ENCODE measurements at regions not wholly inside any gene's neighbourhood (a gene's known extent, or its start where the extent isn't known, plus 50 kb on each side); places are given as distances from the start of the nearest gene placed in this dataset.

DNA sequence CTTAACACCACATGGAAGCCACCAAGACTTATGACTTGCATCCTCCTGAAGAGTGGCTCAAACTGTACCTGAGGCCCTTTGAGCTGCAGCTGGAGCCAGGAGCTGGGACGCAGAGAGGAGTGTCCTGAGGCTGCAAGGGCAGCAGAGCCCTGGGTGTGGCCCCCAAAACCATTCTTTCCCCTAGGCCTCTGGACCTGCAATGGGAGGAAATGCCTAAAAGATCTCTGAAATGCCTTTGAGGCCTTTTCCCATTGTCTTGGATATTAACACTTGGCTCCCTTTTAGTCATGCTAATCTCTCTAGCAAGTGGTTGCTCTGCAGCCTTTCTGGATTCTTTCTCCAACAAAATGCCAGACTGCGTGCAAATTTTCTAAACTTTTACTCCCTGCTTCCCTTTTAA is 156.1 kb downstream of the SLC38A4 start:
- WGBS, 2 donors = 46 to 77% methylated on average over 2 of the region's 2 CpGs
- DNase-seq = no peak

DNA sequence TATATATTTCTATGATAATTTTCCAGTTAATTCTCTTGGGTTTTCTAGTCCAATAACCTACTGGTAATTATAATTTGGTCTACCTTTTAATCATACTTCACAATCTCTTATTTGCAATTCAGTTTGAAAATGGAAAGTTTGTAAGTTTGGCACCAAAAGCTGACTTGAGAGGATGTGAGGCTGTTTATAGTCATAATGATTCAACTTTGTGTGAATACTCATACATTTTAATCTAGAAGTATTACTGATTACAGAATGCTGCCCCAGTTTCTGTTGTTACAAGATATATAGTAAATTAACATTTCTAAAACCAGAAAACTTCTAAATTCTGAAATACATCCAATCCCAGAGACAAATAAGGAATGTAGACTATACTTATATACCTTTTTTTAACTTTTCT is 158.2 kb downstream of the SLC38A4 start:
- ATAC-seq (ENCODE audit: insufficient read depth, low FRiP score) (no peak), DNase-seq (no peak)
- no peaks in the 10 kb centered on the region for H3K27me3 ChIP-seq (ENCODE audit: control insufficient read depth in 3 of 3, insufficient read depth in 3 of 3, low read length in 2 of 3)
- TF ChIP-seq, protein P1, sequence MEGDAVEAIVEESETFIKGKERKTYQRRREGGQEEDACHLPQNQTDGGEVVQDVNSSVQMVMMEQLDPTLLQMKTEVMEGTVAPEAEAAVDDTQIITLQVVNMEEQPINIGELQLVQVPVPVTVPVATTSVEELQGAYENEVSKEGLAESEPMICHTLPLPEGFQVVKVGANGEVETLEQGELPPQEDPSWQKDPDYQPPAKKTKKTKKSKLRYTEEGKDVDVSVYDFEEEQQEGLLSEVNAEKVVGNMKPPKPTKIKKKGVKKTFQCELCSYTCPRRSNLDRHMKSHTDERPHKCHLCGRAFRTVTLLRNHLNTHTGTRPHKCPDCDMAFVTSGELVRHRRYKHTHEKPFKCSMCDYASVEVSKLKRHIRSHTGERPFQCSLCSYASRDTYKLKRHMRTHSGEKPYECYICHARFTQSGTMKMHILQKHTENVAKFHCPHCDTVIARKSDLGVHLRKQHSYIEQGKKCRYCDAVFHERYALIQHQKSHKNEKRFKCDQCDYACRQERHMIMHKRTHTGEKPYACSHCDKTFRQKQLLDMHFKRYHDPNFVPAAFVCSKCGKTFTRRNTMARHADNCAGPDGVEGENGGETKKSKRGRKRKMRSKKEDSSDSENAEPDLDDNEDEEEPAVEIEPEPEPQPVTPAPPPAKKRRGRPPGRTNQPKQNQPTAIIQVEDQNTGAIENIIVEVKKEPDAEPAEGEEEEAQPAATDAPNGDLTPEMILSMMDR (IDR thresholded peaks at IDR 0.05; ENCODE audit: control extremely low read depth, extremely low read depth) = no peak
- H3K9me3 ChIP-seq (ENCODE audit: control insufficient read depth in 4 of 4, insufficient read depth in 3 of 4, low read length in 3 of 4) = no peaks in the 10 kb centered on the region
- H3K4me3 ChIP-seq = no peak overlapping the region
- no peaks in the 10 kb centered on the region for H3K4me1 ChIP-seq (ENCODE audit: control insufficient read depth in 5 of 5, insufficient read depth in 5 of 5, low read length in 5 of 5)
- no peak overlapping the region for H3K9ac ChIP-seq (ENCODE audit: insufficient read depth in 1 of 2, low read length in 2 of 2)
- H3K27ac ChIP-seq (ENCODE audit: low read depth in 1 of 2, low read length in 1 of 2) = no peak overlapping the region
- no peaks in the 10 kb centered on the region for H3K36me3 ChIP-seq (ENCODE audit: control insufficient read depth in 4 of 4, insufficient read depth in 4 of 4, low read length in 4 of 4)

More for the DNA sequence above, 156.1 kb downstream of the SLC38A4 start:
- Histone ChIP-seq H3K9me3 (ENCODE audit: control insufficient read depth in 4 of 4, insufficient read depth in 3 of 4, low read length in 3 of 4) (no peaks in the 10 kb centered on the region), H3K27ac (ENCODE audit: low read depth in 1 of 2, low read length in 1 of 2) (no peak overlapping the region), H3K9ac (ENCODE audit: insufficient read depth in 1 of 2, low read length in 2 of 2) (no peak overlapping the region), H3K27me3 (ENCODE audit: control insufficient read depth in 3 of 3, insufficient read depth in 3 of 3, low read length in 2 of 3) (no peaks in the 10 kb centered on the region), H3K4me1 (ENCODE audit: control insufficient read depth in 5 of 5, insufficient read depth in 5 of 5, low read length in 5 of 5) (no peaks in the 10 kb centered on the region), H3K4me3 (no peak overlapping the region), H3K36me3 (ENCODE audit: control insufficient read depth in 4 of 4, insufficient read depth in 4 of 4, low read length in 4 of 4) (no peaks in the 10 kb centered on the region)
- no peak for ATAC-seq (ENCODE audit: insufficient read depth, low FRiP score)
- TF ChIP-seq, protein P1 (IDR thresholded peaks at IDR 0.05; ENCODE audit: control extremely low read depth, extremely low read depth) = no peak

DNA sequence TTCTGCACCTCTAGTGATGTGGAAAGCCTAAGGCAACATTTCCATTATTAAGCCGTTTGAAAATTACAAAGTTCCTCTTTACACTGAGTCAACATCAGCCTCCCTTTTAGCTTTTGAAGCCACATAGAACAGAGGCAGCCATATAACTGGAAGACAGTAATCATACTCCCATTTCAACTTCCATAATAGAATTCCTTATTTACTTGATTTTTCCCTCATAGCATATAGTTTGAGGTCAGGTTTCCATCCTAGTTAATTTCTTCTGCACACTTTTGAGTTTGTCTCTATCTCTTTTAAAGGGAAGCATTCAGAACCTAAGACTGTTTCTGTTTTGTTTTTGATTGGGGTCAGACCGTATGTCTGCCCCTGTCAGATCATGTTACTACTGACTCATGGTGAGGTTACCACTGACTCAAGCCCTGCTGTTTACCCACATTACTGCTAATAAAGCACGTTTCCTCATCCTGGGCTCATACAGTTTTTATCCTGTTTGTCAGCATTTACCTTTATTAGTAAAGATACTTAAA is 161.0 kb downstream of the SLC38A4 start:
- Histone ChIP-seq H3K36me3 (ENCODE audit: control insufficient read depth in 4 of 4, insufficient read depth in 4 of 4, low read length in 4 of 4) (no peaks in the 10 kb centered on the region), H3K27ac (ENCODE audit: low read depth in 1 of 2, low read length in 1 of 2) (no peak overlapping the region), H3K4me1 (ENCODE audit: control insufficient read depth in 5 of 5, insufficient read depth in 5 of 5, low read length in 5 of 5) (peaks cover 0 to 15% (median 6%) of the 10 kb centered on the region in 5 donors), H3K27me3 (ENCODE audit: control insufficient read depth in 3 of 3, insufficient read depth in 3 of 3, low read length in 2 of 3) (no peaks in the 10 kb centered on the region), H3K9ac (ENCODE audit: insufficient read depth in 1 of 2, low read length in 2 of 2) (no peak overlapping the region), H3K9me3 (ENCODE audit: control insufficient read depth in 4 of 4, insufficient read depth in 3 of 4, low read length in 3 of 4) (no peaks in the 10 kb centered on the region), H3K4me3 (no peak overlapping the region)
- DNase-seq = no peak
- WGBS, 2 donors = 24 to 31% methylated on average over 3 of the region's 3 CpGs
- TF ChIP-seq, protein P1 (IDR thresholded peaks at IDR 0.05; ENCODE audit: control extremely low read depth, extremely low read depth) = no peak
- ATAC-seq (ENCODE audit: insufficient read depth, low FRiP score) = peak; percentile 46

DNA sequence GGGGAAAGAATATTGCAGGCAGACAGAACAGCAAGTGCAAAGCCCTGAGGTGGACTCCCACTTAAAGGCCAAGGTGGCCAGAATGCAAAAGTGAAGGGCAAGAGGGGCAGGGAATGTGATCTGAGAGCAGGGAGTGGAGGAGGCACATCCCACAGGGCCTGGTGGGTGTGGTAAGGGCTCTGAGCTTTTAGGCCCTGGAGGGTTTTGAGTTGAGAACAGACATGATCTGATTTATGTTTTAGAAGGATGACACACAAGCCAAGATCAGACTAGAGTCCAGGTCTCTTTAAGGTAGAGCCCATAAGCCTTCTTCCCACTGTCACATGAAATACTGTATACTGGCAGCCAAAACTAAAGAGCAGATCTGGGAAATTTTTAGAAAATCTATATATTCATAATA is 162.5 kb downstream of the SLC38A4 start:
- Histone ChIP-seq H3K4me3 (no peak overlapping the region), H3K36me3 (ENCODE audit: control insufficient read depth in 4 of 4, insufficient read depth in 4 of 4, low read length in 4 of 4) (no peaks in the 10 kb centered on the region), H3K9ac (ENCODE audit: insufficient read depth in 1 of 2, low read length in 2 of 2) (no peak overlapping the region), H3K4me1 (ENCODE audit: control insufficient read depth in 5 of 5, insufficient read depth in 5 of 5, low read length in 5 of 5) (peaks cover 0 to 29% (median 6%) of the 10 kb centered on the region in 5 donors), H3K27ac (ENCODE audit: low read depth in 1 of 2, low read length in 1 of 2) (no peak overlapping the region), H3K27me3 (ENCODE audit: control insufficient read depth in 3 of 3, insufficient read depth in 3 of 3, low read length in 2 of 3) (no peaks in the 10 kb centered on the region), H3K9me3 (ENCODE audit: control insufficient read depth in 4 of 4, insufficient read depth in 3 of 4, low read length in 3 of 4) (no peaks in the 10 kb centered on the region)
- TF ChIP-seq, protein P1 (IDR thresholded peaks at IDR 0.05; ENCODE audit: control extremely low read depth, extremely low read depth) = no peak
- ATAC-seq (ENCODE audit: insufficient read depth, low FRiP score) (no peak), DNase-seq (no peak)
